GM12873 (cell line): ENCODE measurements at regions not wholly inside any gene's neighbourhood (a gene's known extent, or its start where the extent isn't known, plus 50 kb on each side); places are given as distances from the start of the nearest gene placed in this dataset.

Experiments
- CTCF ChIP-seq: IDR thresholded peaks from 2 replicates; pipeline ENCODE4 v1.5.1; 2012; ENCODE audit warnings: low read depth, mild to moderate bottlenecking, moderate library complexity, low read length, control low read depth; ENCODE audit not compliant: insufficient read depth; ENCODE audit errors: missing control alignments

DNA sequence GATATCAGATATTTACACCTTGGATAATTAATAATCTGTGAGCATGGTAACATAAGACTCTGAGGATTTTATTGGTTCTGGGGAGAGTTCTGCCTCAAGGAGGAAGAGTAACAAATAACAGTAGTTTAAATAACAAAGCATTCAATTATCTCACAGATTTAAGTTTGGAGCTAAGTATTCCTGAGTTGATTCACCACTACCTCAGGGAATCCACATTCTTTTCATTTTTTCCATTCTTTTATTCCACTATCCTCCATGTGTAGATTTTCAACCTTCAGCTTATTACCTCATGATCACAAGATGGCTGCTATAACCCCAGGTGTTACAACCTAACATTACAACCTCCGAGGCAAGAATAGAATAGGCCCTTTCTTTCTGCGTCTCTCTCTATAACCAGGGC, 252.2 kb upstream of the TOX3 start:
- no peak for TF ChIP-seq CTCF

GRCh38 chr16:52787709-52788108, 240.8 kb upstream of the TOX3 start:
- TF ChIP-seq CTCF: no peak

DNA sequence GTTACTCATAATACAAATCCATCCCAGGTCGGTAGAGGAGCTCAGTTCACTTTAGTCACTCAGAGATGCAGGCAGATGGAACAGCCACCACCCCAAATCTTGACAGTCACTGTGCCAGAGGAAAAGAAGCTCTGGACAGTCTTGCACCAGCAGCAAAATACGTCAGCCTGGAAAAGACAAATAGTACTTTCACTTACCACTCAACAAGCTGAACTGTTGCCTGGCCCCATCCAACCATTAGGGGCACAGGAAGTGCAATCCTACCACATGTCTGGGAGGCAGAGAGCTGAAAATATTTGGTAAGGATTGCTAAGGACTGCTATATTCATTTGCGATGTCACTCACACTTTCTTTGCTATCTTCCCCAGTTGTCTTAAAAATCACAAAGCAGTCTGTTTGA, 239.1 kb upstream of the TOX3 start:
- TF ChIP-seq CTCF: no peak

GRCh38 chr16:52785653-52786052, 238.7 kb upstream of the TOX3 start:
- no peak for TF ChIP-seq CTCF

- TF ChIP-seq CTCF: no peak
These were observed 236.7 kb upstream of the TOX3 start for GRCh38 chr16:52783616-52784015.

GRCh38 chr16:52781005-52781630, 234.2 kb upstream of the TOX3 start:
- no peak for TF ChIP-seq CTCF

GRCh38 chr16:52773026-52773425, 226.1 kb upstream of the TOX3 start:
- no peak for TF ChIP-seq CTCF
